ENCODE measurements at regions not wholly inside any gene's neighbourhood (a gene's known extent, or its start where the extent isn't known, plus 50 kb on each side); places are given as distances from the start of the nearest gene placed in this dataset.

DNA sequence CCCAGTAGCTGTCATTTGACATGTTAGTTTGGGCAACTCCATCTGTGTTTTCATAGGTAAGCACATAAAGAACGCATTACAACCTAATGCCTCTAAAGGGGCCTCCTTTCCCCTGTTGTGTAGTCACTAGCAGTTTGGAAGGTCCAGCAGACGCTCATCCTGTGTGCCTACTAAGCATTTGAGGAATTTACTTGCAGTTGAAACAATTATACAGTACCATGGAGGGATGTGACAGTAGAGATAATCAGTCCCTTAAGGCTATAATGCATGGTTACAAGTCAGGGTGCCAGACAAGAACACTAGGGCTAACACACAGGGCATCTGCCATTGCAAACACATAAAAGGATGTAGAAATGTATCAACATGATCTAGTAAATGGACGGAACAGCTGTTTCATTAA is 138.3 kb downstream of the PCDH10 start:
- no peak for TF ChIP-seq FOXK2 (IDR thresholded peaks at IDR 0.05)
- no peak for TF ChIP-seq FOXA1 (IDR thresholded peaks at IDR 0.05)
- no peak for TF ChIP-seq ELF4 (IDR thresholded peaks at IDR 0.05)

Data from HEK293T (cell line).